SK-N-SH (cell line): ENCODE measurements at regions not wholly inside any gene's neighbourhood (a gene's known extent, or its start where the extent isn't known, plus 50 kb on each side); places are given as distances from the start of the nearest gene placed in this dataset.
"Not testable (repeated sequence)": the region's sequence is repeated elsewhere in the genome, so short reads cannot be mapped to it uniquely, and the experiment has no call there.

Source experiments
- CTCF ChIA-PET: fragments of 300-600, 350-600 bp; formaldehyde crosslinking; extraction: SDS; loops from one replicate; lab custom pipeline; 2021; lab: Yijun Ruan, JAX
- POLR2A ChIA-PET: fragments of 350-600 bp; sonication (Branson Sonifier 250); formaldehyde crosslinking; extraction: SDS; loops from one replicate; lab custom pipeline; 2020; ENCODE audit warnings: antibody characterized with exemption, inconsistent platforms; lab: Yijun Ruan, JAX
- DNase-seq: peaks from one replicate; pipeline ENCODE4 v3.0.0; 2012
- H2AFZ ChIP-seq: fragments of 200-600 bp; sonication (generic); 2 replicates; pipeline ENCODE4 v1.8.1; 2016; ENCODE audit warnings: antibody characterized with exemption, mild to moderate bottlenecking, low read depth
- H3F3A ChIP-seq: fragments of 200-600 bp; sonication (generic); replicated peaks from 2 replicates; pipeline ENCODE3; 2016; ENCODE audit warnings: antibody characterized with exemption, mild to moderate bottlenecking; ENCODE audit not compliant: insufficient read depth
- H3K27ac ChIP-seq, 2 experiments: fragments of 200-500 bp in 1 of 2; fragments of 200-600 bp in 1 of 2; sonication (Bioruptor generic) in 1 of 2; sonication (generic), shearing (Covaris generic) in 1 of 2; 2 replicates each; pipeline versions ENCODE4 v1.5.1 to v1.6.1; 2014 to 2016; ENCODE audit warnings: low read depth in 2 of 2, inconsistent platforms in 1 of 2, low read length in 1 of 2, mild to moderate bottlenecking in 1 of 2, mixed read lengths in 1 of 2
- H3K27me3 ChIP-seq: fragments of 200-600 bp; sonication (generic), shearing (Covaris generic); 2 replicates; pipeline ENCODE4 v1.6.1; 2016; ENCODE audit warnings: mixed run types; ENCODE audit not compliant: insufficient read depth
- H3K36me3 ChIP-seq, 2 experiments: fragments of 200-500 bp in 1 of 2; fragments of 200-600 bp in 1 of 2; sonication (Bioruptor generic) in 1 of 2; sonication (generic) in 1 of 2; replicated peaks in 1 of 2; 2 replicates each; pipeline versions ENCODE3 to v1.5.1; 2014 to 2016; ENCODE audit warnings: low read length in 1 of 2, mild to moderate bottlenecking in 1 of 2; ENCODE audit not compliant: insufficient read depth in 2 of 2, control insufficient read depth in 1 of 2
- H3K4me1 ChIP-seq, 2 experiments: fragments of 200-500 bp in 1 of 2; fragments of 200-600 bp in 1 of 2; sonication (Bioruptor generic) in 1 of 2; sonication (generic), shearing (Covaris generic) in 1 of 2; 2 replicates each; pipeline versions ENCODE4 v1.5.1 to v1.6.1; 2014 to 2016; ENCODE audit warnings: low read depth in 1 of 2, low read length in 1 of 2, mixed run types in 1 of 2; ENCODE audit not compliant: insufficient read depth in 2 of 2, control insufficient read depth in 1 of 2
- H3K4me2 ChIP-seq: fragments of 200-600 bp; sonication (generic), shearing (Covaris generic); 2 replicates; pipeline ENCODE4 v1.6.1; 2017; ENCODE audit warnings: mixed run types
- H3K4me3 ChIP-seq, 2 experiments: fragments of 200-500 bp in 1 of 2; fragments of 200-600 bp in 1 of 2; sonication (Bioruptor generic) in 1 of 2; sonication (generic), shearing (Covaris generic) in 1 of 2; 2 replicates each; pipeline versions ENCODE4 v1.5.1 to v1.8.1; 2014 to 2016; ENCODE audit warnings: low read depth in 2 of 2, inconsistent platforms in 1 of 2, low read length in 1 of 2, mild to moderate bottlenecking in 1 of 2, mixed read lengths in 1 of 2, moderate library complexity in 1 of 2
- H3K79me2 ChIP-seq: fragments of 200-600 bp; sonication (generic); 2 replicates; pipeline ENCODE4 v1.8.1; 2017; ENCODE audit warnings: mild to moderate bottlenecking; ENCODE audit not compliant: insufficient read depth
- H3K9ac ChIP-seq: fragments of 200-600 bp; sonication (generic); 2 replicates; pipeline ENCODE4 v1.6.1; 2017; ENCODE audit warnings: mixed run types
- H3K9me2 ChIP-seq: fragments of 200-600 bp; sonication (generic); 2 replicates; pipeline ENCODE4 v1.6.1; 2017; ENCODE audit warnings: mixed run types
- H3K9me3 ChIP-seq: fragments of 200-600 bp; sonication (generic); 2 replicates; pipeline ENCODE4 v1.6.1; 2017; ENCODE audit warnings: mixed run types, mild to moderate bottlenecking, moderate library complexity
- H4K20me1 ChIP-seq: fragments of 200-600 bp; sonication (generic); 2 replicates; pipeline ENCODE4 v1.6.1; 2017; ENCODE audit warnings: mild to moderate bottlenecking, mixed run types; ENCODE audit not compliant: insufficient read depth
- ELF1 ChIP-seq: IDR thresholded peaks from 2 replicates; pipeline ENCODE4 v1.4.0; 2012
- FOXJ3 ChIP-seq: sonication (generic); formaldehyde crosslinking; IDR thresholded peaks from 2 replicates; pipeline ENCODE4 v1.5.1; 2020; ENCODE audit warnings: mild to moderate bottlenecking, missing genetic modification reagents
- GABPA ChIP-seq: IDR thresholded peaks from 2 replicates; pipeline ENCODE4 v1.4.0; 2012; ENCODE audit warnings: low read depth, mild to moderate bottlenecking
- MEF2A ChIP-seq: IDR thresholded peaks from 2 replicates; pipeline ENCODE4 v1.4.0; 2012; ENCODE audit warnings: low read depth, borderline replicate concordance
- MXI1 ChIP-seq: IDR thresholded peaks from 2 replicates; pipeline ENCODE4 v1.6.1; 2012; ENCODE audit warnings: mild to moderate bottlenecking, low read depth, low read length, improper control_type of control experiment
- NFIC ChIP-seq: IDR thresholded peaks from 2 replicates; pipeline ENCODE4 v1.4.0; 2012; ENCODE audit warnings: borderline replicate concordance
- NRF1 ChIP-seq: IDR thresholded peaks from 2 replicates; pipeline ENCODE4 v1.6.1; 2012; ENCODE audit warnings: low read depth, mild to moderate bottlenecking, low read length
- RAD21 ChIP-seq: IDR thresholded peaks from 2 replicates; pipeline ENCODE4 v1.6.1; 2012; ENCODE audit warnings: mild to moderate bottlenecking, low read length
- RCOR1 ChIP-seq: fragments of 150-350 bp; IDR thresholded peaks from 2 replicates; pipeline ENCODE4 v1.6.1; 2017; ENCODE audit warnings: antibody characterized with exemption, low read length
- SMC3 ChIP-seq: IDR thresholded peaks from 2 replicates; pipeline ENCODE4 v1.6.1; 2012; ENCODE audit warnings: low read depth, low read length, improper control_type of control experiment
- TAF1 ChIP-seq: IDR thresholded peaks from 2 replicates; pipeline ENCODE4 v1.6.1; 2012; ENCODE audit warnings: low read depth, mild to moderate bottlenecking, low read length, moderate library complexity, borderline replicate concordance
- TCF12 ChIP-seq: IDR thresholded peaks from 2 replicates; pipeline ENCODE4 v1.4.0; 2012
- WGBS: methylation state at CpG from one replicate; pipeline ENCODE4 v1.1.6; 2017; ENCODE audit warnings: low lambda C conversion rate; 5-methylcytosine and 5-hydroxymethylcytosine counted together
- TF ChIP-seq, protein P1 (sequence below): IDR thresholded peaks from 2 replicates; pipeline ENCODE4 v1.6.1; 2012; ENCODE audit warnings: mild to moderate bottlenecking, low read depth, low read length, moderate library complexity
- TF ChIP-seq, protein P2 (sequence below): IDR thresholded peaks from 2 replicates; pipeline ENCODE4 v1.4.0; 2012; ENCODE audit warnings: low read depth
- TF ChIP-seq, protein P3 (sequence below): fragments of 150-350 bp; IDR thresholded peaks from 2 replicates; pipeline ENCODE4 v1.6.1; 2016; ENCODE audit warnings: mild to moderate bottlenecking, low read depth, low read length

DNA sequence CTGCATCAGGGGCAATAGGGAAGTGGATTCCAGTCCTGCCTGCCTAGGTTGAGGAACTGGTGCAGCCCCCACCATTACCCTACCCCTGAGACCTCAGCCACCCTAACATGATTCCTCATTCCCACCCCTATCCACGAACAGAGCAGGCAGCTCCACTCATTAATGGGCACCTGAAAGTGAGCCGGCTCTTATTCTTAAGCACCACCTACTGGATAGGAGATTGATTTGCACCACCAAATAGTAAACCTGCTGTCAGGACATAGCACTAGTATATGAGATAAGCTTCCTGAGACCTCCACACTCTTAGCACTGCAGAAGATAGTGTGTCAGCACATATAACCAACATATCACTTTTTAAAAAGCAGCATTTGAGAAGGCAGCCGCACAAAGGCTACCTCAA is 573.2 kb downstream of the SOX5 start:
- Histone ChIP-seq H3K79me2 (no peaks in the 10 kb centered on the region), H3K27me3 (no peaks in the 10 kb centered on the region), H3K9me3 (0 out of 2 replicates have a peak, but pooled peaks cover 6% of the 10 kb centered on the region), H3K36me3 (no peaks in the 10 kb centered on the region)
- WGBS, result 16% methylated on average over 3 of the region's 3 CpGs
- TF ChIP-seq TAF1 (no peak), RCOR1 (no peak), RAD21 (0 out of 2 replicates have a peak, but pooled peaks have one; percentile 6), MXI1 (no peak)
- TF ChIP-seq, all 33 proteins: peak for 1
- ChIA-PET CTCF (interaction anchor here (0.8 to 0.9 kb wide), 2 partner anchors 16 to 520 kb away, joined by 3 to 4 read pairs; no protein-coding TSS in a partner anchor), POLR2A (no interaction called here)
- Histone ChIP-seq H4K20me1 (no peaks in the 10 kb centered on the region), H3K9ac (no peak overlapping the region), H3K4me3 (no peak overlapping the region), H3K4me1 (no peaks in the 10 kb centered on the region), H3K27ac (no peak overlapping the region), H2AFZ (no peak overlapping the region), H3K4me2 (no peak overlapping the region), H3K9me2 (no peaks in the 10 kb centered on the region), H3F3A (no peaks in the 10 kb centered on the region)
- DNase-seq, result no peak

DNA sequence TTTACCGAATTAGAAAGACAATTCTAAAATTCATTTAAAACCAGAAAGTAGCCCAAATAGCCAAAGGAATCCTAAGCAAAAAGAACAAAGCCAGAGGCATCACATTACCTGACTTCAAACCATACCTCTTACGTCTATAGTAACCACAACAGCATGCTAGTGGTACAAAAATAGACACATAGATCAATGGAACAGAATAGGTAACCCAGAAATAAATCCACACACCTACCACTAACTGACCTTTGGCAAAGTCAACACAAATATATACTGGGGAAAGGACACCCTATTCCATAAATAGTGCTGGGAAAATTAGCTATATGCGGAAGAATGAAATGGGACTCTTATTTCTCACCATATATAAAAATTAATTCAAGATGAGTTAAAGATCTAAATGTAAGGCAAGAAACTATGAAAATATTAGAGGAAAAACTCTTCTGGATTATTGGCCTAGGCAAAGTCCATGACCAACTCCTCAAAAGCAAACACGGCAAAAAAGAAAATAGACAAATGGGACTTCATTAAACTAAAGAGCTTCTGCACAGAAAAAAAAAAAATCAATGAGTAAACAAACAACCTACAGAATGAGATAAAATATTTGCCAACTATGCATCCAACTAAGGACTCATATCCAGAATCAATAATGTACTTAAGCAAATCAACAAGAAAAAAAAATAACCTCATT is 568.9 kb downstream of the SOX5 start:
- Histone ChIP-seq H3K27ac (no peak overlapping the region), H3K27me3 (no peaks in the 10 kb centered on the region), H4K20me1 (no peaks in the 10 kb centered on the region), H3K9me3 (peaks cover 8% of the 10 kb centered on the region; the same call in 1 of the 2 replicates), H3K9ac (no peak overlapping the region), H3K4me2 (no peak overlapping the region), H2AFZ (no peak overlapping the region), H3K4me3 (no peak overlapping the region), H3K36me3 (no peaks in the 10 kb centered on the region), H3K4me1 (no peaks in the 10 kb centered on the region), H3K9me2 (no peaks in the 10 kb centered on the region), H3K79me2 (no peaks in the 10 kb centered on the region), H3F3A (no peaks in the 10 kb centered on the region)
- DNase-seq, result no peak
- WGBS, result 38% methylated on average over 4 of the region's 4 CpGs
- TF ChIP-seq FOXJ3 (CRISPR knock-in tag) (no peak), MEF2A (no peak), TAF1 (no peak), TCF12 (no peak), SMC3 (no peak), ELF1 (no peak), NRF1 (no peak), NFIC (no peak), GABPA (no peak)
- TF ChIP-seq, protein P1, sequence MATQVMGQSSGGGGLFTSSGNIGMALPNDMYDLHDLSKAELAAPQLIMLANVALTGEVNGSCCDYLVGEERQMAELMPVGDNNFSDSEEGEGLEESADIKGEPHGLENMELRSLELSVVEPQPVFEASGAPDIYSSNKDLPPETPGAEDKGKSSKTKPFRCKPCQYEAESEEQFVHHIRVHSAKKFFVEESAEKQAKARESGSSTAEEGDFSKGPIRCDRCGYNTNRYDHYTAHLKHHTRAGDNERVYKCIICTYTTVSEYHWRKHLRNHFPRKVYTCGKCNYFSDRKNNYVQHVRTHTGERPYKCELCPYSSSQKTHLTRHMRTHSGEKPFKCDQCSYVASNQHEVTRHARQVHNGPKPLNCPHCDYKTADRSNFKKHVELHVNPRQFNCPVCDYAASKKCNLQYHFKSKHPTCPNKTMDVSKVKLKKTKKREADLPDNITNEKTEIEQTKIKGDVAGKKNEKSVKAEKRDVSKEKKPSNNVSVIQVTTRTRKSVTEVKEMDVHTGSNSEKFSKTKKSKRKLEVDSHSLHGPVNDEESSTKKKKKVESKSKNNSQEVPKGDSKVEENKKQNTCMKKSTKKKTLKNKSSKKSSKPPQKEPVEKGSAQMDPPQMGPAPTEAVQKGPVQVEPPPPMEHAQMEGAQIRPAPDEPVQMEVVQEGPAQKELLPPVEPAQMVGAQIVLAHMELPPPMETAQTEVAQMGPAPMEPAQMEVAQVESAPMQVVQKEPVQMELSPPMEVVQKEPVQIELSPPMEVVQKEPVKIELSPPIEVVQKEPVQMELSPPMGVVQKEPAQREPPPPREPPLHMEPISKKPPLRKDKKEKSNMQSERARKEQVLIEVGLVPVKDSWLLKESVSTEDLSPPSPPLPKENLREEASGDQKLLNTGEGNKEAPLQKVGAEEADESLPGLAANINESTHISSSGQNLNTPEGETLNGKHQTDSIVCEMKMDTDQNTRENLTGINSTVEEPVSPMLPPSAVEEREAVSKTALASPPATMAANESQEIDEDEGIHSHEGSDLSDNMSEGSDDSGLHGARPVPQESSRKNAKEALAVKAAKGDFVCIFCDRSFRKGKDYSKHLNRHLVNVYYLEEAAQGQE, result no peak
- TF ChIP-seq, protein P2, sequence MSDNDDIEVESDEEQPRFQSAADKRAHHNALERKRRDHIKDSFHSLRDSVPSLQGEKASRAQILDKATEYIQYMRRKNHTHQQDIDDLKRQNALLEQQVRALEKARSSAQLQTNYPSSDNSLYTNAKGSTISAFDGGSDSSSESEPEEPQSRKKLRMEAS, result no peak
- TF ChIP-seq, protein P3, sequence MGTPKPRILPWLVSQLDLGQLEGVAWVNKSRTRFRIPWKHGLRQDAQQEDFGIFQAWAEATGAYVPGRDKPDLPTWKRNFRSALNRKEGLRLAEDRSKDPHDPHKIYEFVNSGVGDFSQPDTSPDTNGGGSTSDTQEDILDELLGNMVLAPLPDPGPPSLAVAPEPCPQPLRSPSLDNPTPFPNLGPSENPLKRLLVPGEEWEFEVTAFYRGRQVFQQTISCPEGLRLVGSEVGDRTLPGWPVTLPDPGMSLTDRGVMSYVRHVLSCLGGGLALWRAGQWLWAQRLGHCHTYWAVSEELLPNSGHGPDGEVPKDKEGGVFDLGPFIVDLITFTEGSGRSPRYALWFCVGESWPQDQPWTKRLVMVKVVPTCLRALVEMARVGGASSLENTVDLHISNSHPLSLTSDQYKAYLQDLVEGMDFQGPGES, result no peak
- ChIA-PET POLR2A (no interaction called here), CTCF (no interaction called here)

DNA sequence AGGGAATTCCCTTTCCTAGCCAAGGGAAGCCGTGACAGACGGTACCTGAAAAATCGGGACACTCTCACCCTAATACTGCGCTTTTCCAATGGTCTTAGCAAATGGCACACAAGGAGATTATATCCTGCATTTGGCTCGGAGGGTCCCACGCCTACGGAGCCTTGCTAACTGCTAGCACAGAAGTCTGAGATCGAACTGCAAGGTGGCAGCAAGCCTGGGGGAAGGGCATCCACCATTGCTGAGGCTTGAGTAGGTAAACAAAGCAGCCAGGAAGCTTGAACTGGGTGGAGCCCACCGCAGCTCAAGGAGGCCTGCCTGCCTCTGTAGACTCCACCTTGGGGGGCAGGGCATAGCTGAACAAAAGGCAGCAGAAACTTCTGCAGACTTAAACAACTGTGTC is 560.6 kb downstream of the SOX5 start:
- H3K79me2 ChIP-seq, H3K9me3 ChIP-seq, H2AFZ ChIP-seq, H3F3A ChIP-seq, H3K27me3 ChIP-seq, CTCF ChIA-PET, H3K4me1 ChIP-seq, H3K9ac ChIP-seq, H3K27ac ChIP-seq, POLR2A ChIA-PET, H3K9me2 ChIP-seq, H3K4me2 ChIP-seq, DNase-seq, H3K36me3 ChIP-seq, H4K20me1 ChIP-seq, H3K4me3 ChIP-seq: not testable (repeated sequence)
- WGBS, result 58% methylated on average over 9 of the region's 9 CpGs
